ENCODE measurements at regions not wholly inside any gene's neighbourhood (a gene's known extent, or its start where the extent isn't known, plus 50 kb on each side); places are given as distances from the start of the nearest gene placed in this dataset.

- TF ChIP-seq SIN3A (IDR thresholded peaks at IDR 0.05; ENCODE audit: borderline replicate concordance, low read depth, low read length) (no peak), PBX3 (IDR thresholded peaks at IDR 0.05) (no peak), GATA2 (CRISPR knock-in tag; IDR thresholded peaks at IDR 0.05) (no peak), EP300 (IDR thresholded peaks at IDR 0.05; ENCODE audit: borderline replicate concordance in 1 of 2, low read depth in 1 of 2, low read length in 1 of 2) (no peak), TEAD4 (IDR thresholded peaks at IDR 0.05; ENCODE audit: borderline replicate concordance, insufficient read depth) (no peak), JUND (IDR thresholded peaks at IDR 0.05) (no peak), POLR2AphosphoS5 (IDR thresholded peaks at IDR 0.05; ENCODE audit: low read depth, low read length) (no peak), YY1 (IDR thresholded peaks at IDR 0.05; ENCODE audit: low read depth) (no peak), RFX5 (IDR thresholded peaks at IDR 0.05; ENCODE audit: low read length) (no peak), EZH2phosphoT487 (IDR thresholded peaks at IDR 0.05; ENCODE audit: borderline replicate concordance, low read depth) (no peak), MXI1 (IDR thresholded peaks at IDR 0.05; ENCODE audit: low read depth, low read length) (no peak), GABPA (IDR thresholded peaks at IDR 0.05; ENCODE audit: low read depth) (no peak), TCF12 (IDR thresholded peaks at IDR 0.05) (no peak), FOSL2 (IDR thresholded peaks at IDR 0.05; ENCODE audit: borderline replicate concordance, low read depth) (no peak), NFIC (IDR thresholded peaks at IDR 0.05; ENCODE audit: borderline replicate concordance) (no peak), RCOR1 (IDR thresholded peaks at IDR 0.05; ENCODE audit: low read length) (no peak)
- TF ChIP-seq, protein P1, sequence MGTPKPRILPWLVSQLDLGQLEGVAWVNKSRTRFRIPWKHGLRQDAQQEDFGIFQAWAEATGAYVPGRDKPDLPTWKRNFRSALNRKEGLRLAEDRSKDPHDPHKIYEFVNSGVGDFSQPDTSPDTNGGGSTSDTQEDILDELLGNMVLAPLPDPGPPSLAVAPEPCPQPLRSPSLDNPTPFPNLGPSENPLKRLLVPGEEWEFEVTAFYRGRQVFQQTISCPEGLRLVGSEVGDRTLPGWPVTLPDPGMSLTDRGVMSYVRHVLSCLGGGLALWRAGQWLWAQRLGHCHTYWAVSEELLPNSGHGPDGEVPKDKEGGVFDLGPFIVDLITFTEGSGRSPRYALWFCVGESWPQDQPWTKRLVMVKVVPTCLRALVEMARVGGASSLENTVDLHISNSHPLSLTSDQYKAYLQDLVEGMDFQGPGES (IDR thresholded peaks at IDR 0.05; ENCODE audit: low read depth, low read length) = no peak
- TF ChIP-seq, protein P2, sequence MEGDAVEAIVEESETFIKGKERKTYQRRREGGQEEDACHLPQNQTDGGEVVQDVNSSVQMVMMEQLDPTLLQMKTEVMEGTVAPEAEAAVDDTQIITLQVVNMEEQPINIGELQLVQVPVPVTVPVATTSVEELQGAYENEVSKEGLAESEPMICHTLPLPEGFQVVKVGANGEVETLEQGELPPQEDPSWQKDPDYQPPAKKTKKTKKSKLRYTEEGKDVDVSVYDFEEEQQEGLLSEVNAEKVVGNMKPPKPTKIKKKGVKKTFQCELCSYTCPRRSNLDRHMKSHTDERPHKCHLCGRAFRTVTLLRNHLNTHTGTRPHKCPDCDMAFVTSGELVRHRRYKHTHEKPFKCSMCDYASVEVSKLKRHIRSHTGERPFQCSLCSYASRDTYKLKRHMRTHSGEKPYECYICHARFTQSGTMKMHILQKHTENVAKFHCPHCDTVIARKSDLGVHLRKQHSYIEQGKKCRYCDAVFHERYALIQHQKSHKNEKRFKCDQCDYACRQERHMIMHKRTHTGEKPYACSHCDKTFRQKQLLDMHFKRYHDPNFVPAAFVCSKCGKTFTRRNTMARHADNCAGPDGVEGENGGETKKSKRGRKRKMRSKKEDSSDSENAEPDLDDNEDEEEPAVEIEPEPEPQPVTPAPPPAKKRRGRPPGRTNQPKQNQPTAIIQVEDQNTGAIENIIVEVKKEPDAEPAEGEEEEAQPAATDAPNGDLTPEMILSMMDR (IDR thresholded peaks at IDR 0.05) = no peak
- Histone ChIP-seq H3K4me3 (ENCODE audit: low read depth in 2 of 2, low read length in 1 of 2) (no peak overlapping the region), H3K79me2 (ENCODE audit: insufficient read depth) (no peaks in the 10 kb centered on the region), H3K4me1 (ENCODE audit: control insufficient read depth in 1 of 2, insufficient read depth in 2 of 2, low read depth in 1 of 2, low read length in 1 of 2) (no peaks in the 10 kb centered on the region), H3K4me2 (no peak overlapping the region), H3K36me3 (replicated peaks in 1 of 2; ENCODE audit: control insufficient read depth in 1 of 2, insufficient read depth in 2 of 2, low read length in 1 of 2) (no peaks in the 10 kb centered on the region), H4K20me1 (ENCODE audit: insufficient read depth) (no peaks in the 10 kb centered on the region), H3K9ac (no peak overlapping the region), H3F3A (replicated peaks; ENCODE audit: insufficient read depth) (no peaks in the 10 kb centered on the region), H3K9me3 (no peaks in the 10 kb centered on the region), H3K27ac (ENCODE audit: low read depth in 2 of 2, low read length in 1 of 2) (no peak overlapping the region), H3K27me3 (ENCODE audit: insufficient read depth) (no peaks in the 10 kb centered on the region), H2AFZ (ENCODE audit: low read depth) (no peak overlapping the region), H3K9me2 (no peaks in the 10 kb centered on the region)
- CTCF ChIA-PET = interaction anchor here (0.6 kb wide), 1 partner anchor 618 kb away, joined by 3 read pairs; no protein-coding TSS in a partner anchor
- no peak for DNase-seq
- POLR2A ChIA-PET = no interaction called here
- WGBS (ENCODE audit: low lambda C conversion rate) = 40% methylated on average over 2 of the region's 4 CpGs
Measured at GRCh38 chr17:16878084-16878483, 93.8 kb downstream of the TNFRSF13B start.

Data from SK-N-SH (cell line).